ENCODE measurements at regions not wholly inside any gene's neighbourhood (a gene's known extent, or its start where the extent isn't known, plus 50 kb on each side); places are given as distances from the start of the nearest gene placed in this dataset.

- TF ChIP-seq CTCF (IDR thresholded peaks at IDR 0.05; ENCODE audit: extremely low read depth in 1 of 2, insufficient read depth in 1 of 2, low read depth in 1 of 2, low read length in 2 of 2) (no peak), EZH2 (IDR thresholded peaks at IDR 0.05; ENCODE audit: borderline replicate concordance, low read depth, low read length, severe bottlenecking) (no peak)
These were observed 235.0 kb upstream of the ARGLU1 start for GRCh38 chr13:106802917-106803316.
